ENCODE measurements at regions not wholly inside any gene's neighbourhood (a gene's known extent, or its start where the extent isn't known, plus 50 kb on each side); places are given as distances from the start of the nearest gene placed in this dataset.

DNA sequence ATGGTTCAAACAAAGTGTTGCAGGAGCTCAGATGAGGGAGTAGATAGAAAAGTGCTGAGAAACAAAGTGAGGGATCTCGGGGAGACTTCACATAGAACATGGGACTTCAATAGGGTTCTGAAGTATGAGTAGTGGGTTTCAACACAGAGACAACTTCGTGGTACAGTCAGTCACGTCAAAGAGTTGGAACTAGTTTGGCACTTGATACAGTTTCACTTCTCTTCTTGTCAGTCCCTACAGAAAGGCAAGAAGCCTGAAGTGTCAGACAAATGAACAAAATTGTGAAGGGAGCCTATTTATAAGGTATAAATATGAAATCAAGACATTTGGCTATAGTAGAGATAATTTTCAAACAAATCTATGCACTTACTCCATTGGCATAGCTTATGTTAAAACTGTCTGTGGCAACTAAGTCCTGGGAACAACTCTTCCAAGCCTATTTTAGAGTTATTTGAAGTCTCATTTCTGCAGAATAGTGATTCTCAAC is 338.0 kb downstream of the TDRD15 start (continued):
- no peak for TF ChIP-seq ZNF354B (CRISPR knock-in tag; IDR thresholded peaks at IDR 0.05)

DNA sequence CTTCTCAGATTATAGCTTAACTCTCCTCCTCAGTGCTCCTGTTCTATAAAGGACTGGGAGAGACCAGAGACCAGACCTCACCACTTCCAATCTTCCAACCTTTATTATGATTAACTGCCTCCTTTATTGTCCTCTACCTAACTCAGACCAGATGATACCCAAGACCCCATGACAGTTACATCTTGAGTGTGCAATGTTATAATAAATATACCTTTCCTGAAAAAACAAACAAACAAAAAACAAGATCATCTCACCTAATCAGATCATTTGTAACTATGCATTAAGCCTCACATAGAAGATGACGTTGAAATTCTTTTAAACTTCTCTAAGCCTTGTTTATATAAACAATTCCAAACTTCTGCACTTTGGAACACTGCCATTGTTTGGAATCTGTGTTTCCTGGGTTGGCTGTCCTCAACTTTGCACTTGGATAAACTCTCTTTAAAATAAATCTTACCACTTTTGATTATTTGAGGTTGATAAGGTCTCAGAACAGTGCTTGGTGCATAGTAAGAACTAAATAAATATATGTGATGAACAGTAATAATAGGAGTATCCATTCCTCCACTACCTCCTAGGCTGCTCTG is 342.7 kb downstream of the TDRD15 start:
- Histone ChIP-seq H3K9me3 (ENCODE audit: low read length) (no peaks in the 10 kb centered on the region), H3K4me1 (ENCODE audit: insufficient read depth, low read length) (no peaks in the 10 kb centered on the region), H3K4me2 (ENCODE audit: low read depth, low read length) (no peak overlapping the region), H3K36me3 (replicated peaks in 1 of 2; ENCODE audit: control insufficient read depth in 1 of 2, insufficient read depth in 2 of 2, low read length in 2 of 2) (no peaks in the 10 kb centered on the region), H3K27me3 (ENCODE audit: control insufficient read depth in 1 of 2, insufficient read depth in 2 of 2, low read length in 2 of 2) (no peaks in the 10 kb centered on the region), H3K27ac (ENCODE audit: extremely low read length, insufficient read depth, low read length) (no peak overlapping the region), H2AFZ (ENCODE audit: low read length) (no peak overlapping the region), H3K79me2 (ENCODE audit: insufficient read depth, low read length) (no peaks in the 10 kb centered on the region), H3K4me3 (replicated peaks in 1 of 3; ENCODE audit: insufficient read depth in 1 of 3, low read depth in 2 of 3, low read length in 3 of 3) (no peak overlapping the region), H4K20me1 (ENCODE audit: insufficient read depth, low read length) (no peaks in the 10 kb centered on the region), H3K9ac (ENCODE audit: insufficient read depth, low read depth, low read length) (no peak overlapping the region)
- TF ChIP-seq HMGA1 (CRISPR knock-in tag; conservative IDR thresholded peaks at IDR 0.05) (no peak), MED8 (CRISPR knock-in tag; IDR thresholded peaks at IDR 0.05; ENCODE audit: insufficient replicate concordance) (no peak), HCFC1 (IDR thresholded peaks at IDR 0.05; ENCODE audit: low read depth, low read length) (no peak), ZSCAN21 (CRISPR knock-in tag; IDR thresholded peaks at IDR 0.05; ENCODE audit: borderline replicate concordance) (no peak), ZNF761 (CRISPR knock-in tag; conservative IDR thresholded peaks at IDR 0.05) (no peak), TCF7L2 (IDR thresholded peaks at IDR 0.05; ENCODE audit: low read depth, low read length) (no peak), MAFK (conservative IDR thresholded peaks at IDR 0.05 in 1 of 2, IDR thresholded peaks at IDR 0.05 in 1 of 2; ENCODE audit: low read length in 2 of 2) (no peak), ZMYM2 (CRISPR knock-in tag; IDR thresholded peaks at IDR 0.05) (no peak), ZNF775 (CRISPR knock-in tag; IDR thresholded peaks at IDR 0.05; ENCODE audit: borderline replicate concordance) (no peak), XBP1 (CRISPR knock-in tag; IDR thresholded peaks at IDR 0.05) (no peak), ZNF766 (CRISPR knock-in tag; IDR thresholded peaks at IDR 0.05; ENCODE audit: borderline replicate concordance) (no peak), ZNF781 (CRISPR knock-in tag; IDR thresholded peaks at IDR 0.05; ENCODE audit: borderline replicate concordance, not compliant biosample characterization) (no peak), ZNF180 (CRISPR knock-in tag; IDR thresholded peaks at IDR 0.05; ENCODE audit: borderline replicate concordance, low read depth) (no peak), EHMT2 (IDR thresholded peaks at IDR 0.05; ENCODE audit: borderline replicate concordance, low read depth, low read length) (no peak)
- TF ChIP-seq, protein P1, sequence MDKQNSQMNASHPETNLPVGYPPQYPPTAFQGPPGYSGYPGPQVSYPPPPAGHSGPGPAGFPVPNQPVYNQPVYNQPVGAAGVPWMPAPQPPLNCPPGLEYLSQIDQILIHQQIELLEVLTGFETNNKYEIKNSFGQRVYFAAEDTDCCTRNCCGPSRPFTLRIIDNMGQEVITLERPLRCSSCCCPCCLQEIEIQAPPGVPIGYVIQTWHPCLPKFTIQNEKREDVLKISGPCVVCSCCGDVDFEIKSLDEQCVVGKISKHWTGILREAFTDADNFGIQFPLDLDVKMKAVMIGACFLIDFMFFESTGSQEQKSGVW (CRISPR knock-in tag; IDR thresholded peaks at IDR 0.05; ENCODE audit: borderline replicate concordance), result no peak
- ATAC-seq (no peak), FAIRE-seq (no peak), DNase-seq (ENCODE audit: low spot score) (no peak)
- in situ Hi-C loops (cut with HindIII; ENCODE audit: extremely low pct_ligation_motif_present, low pct_unique_long_range_greater_than_20kb) (no loop called here), intact Hi-C loops (cut with micrococcal nuclease; ENCODE audit: unreplicated experiment) (no loop called here)
- BruUV-seq (replicated peaks), result no TSS peak
- ChIA-PET CTCF (ENCODE audit: low intra/inter-chr PET ratio, low total read pairs) (no interaction called here), POLR2A (no interaction called here)
- WGBS (ENCODE audit: low lambda C conversion rate), result 0% methylated on average over 1 of the region's 1 CpG

Measured in HepG2 (cell line).